Gastroesophageal sphincter (tissue), 3 donors: ENCODE measurements at regions not wholly inside any gene's neighbourhood (a gene's known extent, or its start where the extent isn't known, plus 50 kb on each side); places are given as distances from the start of the nearest gene placed in this dataset.

Experiments used
- CTCF ChIP-seq, 4 experiments: fragments of 200-600 bp in 2 of 4; fragments of 450-650 bp in 2 of 4; sonication (generic) in 1 of 4; IDR thresholded peaks; one replicate each; pipeline ENCODE4 v1.5.1; 2017 to 2019; ENCODE audit warnings: antibody characterized with exemption in 4 of 4, mild to moderate bottlenecking in 2 of 4, moderate library complexity in 2 of 4
- EP300 ChIP-seq: sonication (generic); formaldehyde crosslinking; IDR thresholded peaks from one replicate; pipeline ENCODE4 v1.6.1; 2017; ENCODE audit warnings: antibody characterized with exemption, mild to moderate bottlenecking
- POLR2A ChIP-seq, 2 donors: fragments of 450-650 bp; IDR thresholded peaks; one replicate each; pipeline ENCODE4 v1.6.1; 2017; ENCODE audit warnings: antibody characterized with exemption in 2 of 2, mild to moderate bottlenecking in 2 of 2, moderate library complexity in 1 of 2

DNA sequence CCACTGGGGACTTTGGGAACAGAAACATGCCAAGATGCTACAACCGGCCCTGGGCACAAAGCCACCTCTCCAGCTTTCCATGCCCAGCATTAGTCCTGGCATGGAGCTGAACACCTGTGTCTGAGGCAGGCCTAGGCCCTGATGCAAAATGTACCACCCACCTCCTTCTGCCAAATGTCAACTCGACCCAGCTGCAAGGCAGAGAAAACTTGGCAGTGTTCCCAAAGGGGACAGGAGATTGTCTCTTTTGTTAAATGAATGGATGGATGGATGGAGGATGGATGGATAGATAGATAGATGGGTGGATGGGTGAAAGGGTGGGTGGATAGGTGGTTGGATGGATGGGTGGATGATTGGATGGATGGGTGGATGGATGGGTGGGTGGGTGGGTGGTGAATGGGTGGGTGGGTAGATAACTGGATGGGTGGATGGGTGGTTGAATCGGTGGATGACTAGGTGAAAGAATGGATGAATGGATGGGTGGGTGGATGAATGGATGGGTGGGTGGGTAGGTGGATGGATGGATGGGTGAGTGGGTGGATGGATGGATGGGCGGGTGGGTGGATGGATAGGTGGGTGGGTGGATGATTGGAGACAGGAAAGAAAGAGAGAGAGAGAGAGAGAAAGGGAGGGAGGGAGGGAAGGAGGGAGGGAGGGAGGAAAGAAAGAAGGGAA is 73.4 kb upstream of the TNRC6C start:
- TF ChIP-seq EP300 (no peak), CTCF (IDR thresholded peaks at IDR 0.05) (no peak), POLR2A (IDR thresholded peaks at IDR 0.05) (no peak)
